ENCODE measurements at regions not wholly inside any gene's neighbourhood (a gene's known extent, or its start where the extent isn't known, plus 50 kb on each side); places are given as distances from the start of the nearest gene placed in this dataset.

DNA sequence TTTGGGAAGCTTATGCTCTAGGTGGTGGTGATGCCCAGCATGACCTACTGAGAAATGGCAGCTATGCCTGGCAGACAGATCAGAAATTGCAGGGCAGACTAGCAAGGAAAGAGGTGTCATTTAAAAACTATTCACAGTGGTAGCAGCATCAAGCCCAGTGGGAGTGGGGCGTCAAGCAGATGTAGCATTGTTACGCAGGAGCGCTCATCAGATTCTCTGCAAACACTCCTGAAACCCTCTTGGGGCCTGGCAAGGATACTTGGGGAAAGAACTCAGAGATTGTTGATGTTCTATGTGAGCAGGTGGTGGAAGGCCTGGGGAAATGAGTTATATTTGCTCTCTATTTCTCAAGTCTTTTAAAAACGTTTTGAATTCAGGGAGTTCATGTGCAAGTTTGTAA, 437.6 kb downstream of the RAPGEF2 start:
- TF ChIP-seq, protein P1, sequence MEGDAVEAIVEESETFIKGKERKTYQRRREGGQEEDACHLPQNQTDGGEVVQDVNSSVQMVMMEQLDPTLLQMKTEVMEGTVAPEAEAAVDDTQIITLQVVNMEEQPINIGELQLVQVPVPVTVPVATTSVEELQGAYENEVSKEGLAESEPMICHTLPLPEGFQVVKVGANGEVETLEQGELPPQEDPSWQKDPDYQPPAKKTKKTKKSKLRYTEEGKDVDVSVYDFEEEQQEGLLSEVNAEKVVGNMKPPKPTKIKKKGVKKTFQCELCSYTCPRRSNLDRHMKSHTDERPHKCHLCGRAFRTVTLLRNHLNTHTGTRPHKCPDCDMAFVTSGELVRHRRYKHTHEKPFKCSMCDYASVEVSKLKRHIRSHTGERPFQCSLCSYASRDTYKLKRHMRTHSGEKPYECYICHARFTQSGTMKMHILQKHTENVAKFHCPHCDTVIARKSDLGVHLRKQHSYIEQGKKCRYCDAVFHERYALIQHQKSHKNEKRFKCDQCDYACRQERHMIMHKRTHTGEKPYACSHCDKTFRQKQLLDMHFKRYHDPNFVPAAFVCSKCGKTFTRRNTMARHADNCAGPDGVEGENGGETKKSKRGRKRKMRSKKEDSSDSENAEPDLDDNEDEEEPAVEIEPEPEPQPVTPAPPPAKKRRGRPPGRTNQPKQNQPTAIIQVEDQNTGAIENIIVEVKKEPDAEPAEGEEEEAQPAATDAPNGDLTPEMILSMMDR (IDR thresholded peaks at IDR 0.05), result no peak
- TF ChIP-seq POLR2A (IDR thresholded peaks at IDR 0.05; ENCODE audit: low read length) (no peak), KDM5A (IDR thresholded peaks at IDR 0.05) (no peak), MYC (IDR thresholded peaks at IDR 0.05; ENCODE audit: borderline replicate concordance, low read length) (no peak), POLR2AphosphoS2 (conservative IDR thresholded peaks at IDR 0.05; ENCODE audit: low read length) (no peak), EHF (CRISPR knock-in tag; IDR thresholded peaks at IDR 0.05) (no peak), KDM1A (IDR thresholded peaks at IDR 0.05; ENCODE audit: low read depth) (no peak)
- TF ChIP-seq, protein P2, sequence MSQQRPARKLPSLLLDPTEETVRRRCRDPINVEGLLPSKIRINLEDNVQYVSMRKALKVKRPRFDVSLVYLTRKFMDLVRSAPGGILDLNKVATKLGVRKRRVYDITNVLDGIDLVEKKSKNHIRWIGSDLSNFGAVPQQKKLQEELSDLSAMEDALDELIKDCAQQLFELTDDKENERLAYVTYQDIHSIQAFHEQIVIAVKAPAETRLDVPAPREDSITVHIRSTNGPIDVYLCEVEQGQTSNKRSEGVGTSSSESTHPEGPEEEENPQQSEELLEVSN (IDR thresholded peaks at IDR 0.05; ENCODE audit: borderline replicate concordance, low read depth), result no peak
- TF ChIP-seq, protein P3, sequence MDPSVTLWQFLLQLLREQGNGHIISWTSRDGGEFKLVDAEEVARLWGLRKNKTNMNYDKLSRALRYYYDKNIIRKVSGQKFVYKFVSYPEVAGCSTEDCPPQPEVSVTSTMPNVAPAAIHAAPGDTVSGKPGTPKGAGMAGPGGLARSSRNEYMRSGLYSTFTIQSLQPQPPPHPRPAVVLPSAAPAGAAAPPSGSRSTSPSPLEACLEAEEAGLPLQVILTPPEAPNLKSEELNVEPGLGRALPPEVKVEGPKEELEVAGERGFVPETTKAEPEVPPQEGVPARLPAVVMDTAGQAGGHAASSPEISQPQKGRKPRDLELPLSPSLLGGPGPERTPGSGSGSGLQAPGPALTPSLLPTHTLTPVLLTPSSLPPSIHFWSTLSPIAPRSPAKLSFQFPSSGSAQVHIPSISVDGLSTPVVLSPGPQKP (IDR thresholded peaks at IDR 0.05; ENCODE audit: low read depth, low read length), result no peak
- TF ChIP-seq, protein P4, sequence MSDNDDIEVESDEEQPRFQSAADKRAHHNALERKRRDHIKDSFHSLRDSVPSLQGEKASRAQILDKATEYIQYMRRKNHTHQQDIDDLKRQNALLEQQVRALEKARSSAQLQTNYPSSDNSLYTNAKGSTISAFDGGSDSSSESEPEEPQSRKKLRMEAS (IDR thresholded peaks at IDR 0.05), result no peak
- TF ChIP-seq, protein P5, sequence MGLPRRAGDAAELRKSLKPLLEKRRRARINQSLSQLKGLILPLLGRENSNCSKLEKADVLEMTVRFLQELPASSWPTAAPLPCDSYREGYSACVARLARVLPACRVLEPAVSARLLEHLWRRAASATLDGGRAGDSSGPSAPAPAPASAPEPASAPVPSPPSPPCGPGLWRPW (IDR thresholded peaks at IDR 0.05), result no peak
- TF ChIP-seq, protein P6, sequence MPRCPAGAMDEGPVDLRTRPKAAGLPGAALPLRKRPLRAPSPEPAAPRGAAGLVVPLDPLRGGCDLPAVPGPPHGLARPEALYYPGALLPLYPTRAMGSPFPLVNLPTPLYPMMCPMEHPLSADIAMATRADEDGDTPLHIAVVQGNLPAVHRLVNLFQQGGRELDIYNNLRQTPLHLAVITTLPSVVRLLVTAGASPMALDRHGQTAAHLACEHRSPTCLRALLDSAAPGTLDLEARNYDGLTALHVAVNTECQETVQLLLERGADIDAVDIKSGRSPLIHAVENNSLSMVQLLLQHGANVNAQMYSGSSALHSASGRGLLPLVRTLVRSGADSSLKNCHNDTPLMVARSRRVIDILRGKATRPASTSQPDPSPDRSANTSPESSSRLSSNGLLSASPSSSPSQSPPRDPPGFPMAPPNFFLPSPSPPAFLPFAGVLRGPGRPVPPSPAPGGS (IDR thresholded peaks at IDR 0.05), result no peak
- TF ChIP-seq, protein P7, sequence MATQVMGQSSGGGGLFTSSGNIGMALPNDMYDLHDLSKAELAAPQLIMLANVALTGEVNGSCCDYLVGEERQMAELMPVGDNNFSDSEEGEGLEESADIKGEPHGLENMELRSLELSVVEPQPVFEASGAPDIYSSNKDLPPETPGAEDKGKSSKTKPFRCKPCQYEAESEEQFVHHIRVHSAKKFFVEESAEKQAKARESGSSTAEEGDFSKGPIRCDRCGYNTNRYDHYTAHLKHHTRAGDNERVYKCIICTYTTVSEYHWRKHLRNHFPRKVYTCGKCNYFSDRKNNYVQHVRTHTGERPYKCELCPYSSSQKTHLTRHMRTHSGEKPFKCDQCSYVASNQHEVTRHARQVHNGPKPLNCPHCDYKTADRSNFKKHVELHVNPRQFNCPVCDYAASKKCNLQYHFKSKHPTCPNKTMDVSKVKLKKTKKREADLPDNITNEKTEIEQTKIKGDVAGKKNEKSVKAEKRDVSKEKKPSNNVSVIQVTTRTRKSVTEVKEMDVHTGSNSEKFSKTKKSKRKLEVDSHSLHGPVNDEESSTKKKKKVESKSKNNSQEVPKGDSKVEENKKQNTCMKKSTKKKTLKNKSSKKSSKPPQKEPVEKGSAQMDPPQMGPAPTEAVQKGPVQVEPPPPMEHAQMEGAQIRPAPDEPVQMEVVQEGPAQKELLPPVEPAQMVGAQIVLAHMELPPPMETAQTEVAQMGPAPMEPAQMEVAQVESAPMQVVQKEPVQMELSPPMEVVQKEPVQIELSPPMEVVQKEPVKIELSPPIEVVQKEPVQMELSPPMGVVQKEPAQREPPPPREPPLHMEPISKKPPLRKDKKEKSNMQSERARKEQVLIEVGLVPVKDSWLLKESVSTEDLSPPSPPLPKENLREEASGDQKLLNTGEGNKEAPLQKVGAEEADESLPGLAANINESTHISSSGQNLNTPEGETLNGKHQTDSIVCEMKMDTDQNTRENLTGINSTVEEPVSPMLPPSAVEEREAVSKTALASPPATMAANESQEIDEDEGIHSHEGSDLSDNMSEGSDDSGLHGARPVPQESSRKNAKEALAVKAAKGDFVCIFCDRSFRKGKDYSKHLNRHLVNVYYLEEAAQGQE (IDR thresholded peaks at IDR 0.05), result no peak
